KMS-11 (cell line): ENCODE measurements at regions not wholly inside any gene's neighbourhood (a gene's known extent, or its start where the extent isn't known, plus 50 kb on each side); places are given as distances from the start of the nearest gene placed in this dataset.

Source experiments
- H2AFZ ChIP-seq: fragments of 200-600 bp; sonication (generic); 2 replicates; pipeline ENCODE4 v1.6.1; 2016; ENCODE audit warnings: antibody characterized with exemption, mixed run types, low read depth
- H3K27ac ChIP-seq: fragments of 200-600 bp; sonication (generic); 2 replicates; pipeline ENCODE4 v1.6.1; 2016; ENCODE audit warnings: mild to moderate bottlenecking, mixed run types
- H3K27me3 ChIP-seq: fragments of 200-600 bp; sonication (generic); 2 replicates; pipeline ENCODE4 v1.6.1; 2017; ENCODE audit warnings: mild to moderate bottlenecking, low read depth, mixed run types, moderate library complexity; ENCODE audit not compliant: insufficient read depth
- H3K36me3 ChIP-seq: fragments of 200-600 bp; sonication (generic); 2 replicates; pipeline ENCODE4 v1.6.1; 2017; ENCODE audit warnings: mild to moderate bottlenecking, mixed run types; ENCODE audit not compliant: insufficient read depth
- H3K4me1 ChIP-seq: fragments of 200-600 bp; sonication (generic); 2 replicates; pipeline ENCODE4 v1.6.1; 2016; ENCODE audit warnings: mild to moderate bottlenecking, low read depth, mixed run types; ENCODE audit not compliant: poor library complexity, severe bottlenecking
- H3K4me2 ChIP-seq: fragments of 200-600 bp; sonication (generic); 2 replicates; pipeline ENCODE4 v1.7.0; 2016; ENCODE audit warnings: mild to moderate bottlenecking, mixed run types
- H3K4me3 ChIP-seq: fragments of 200-600 bp; sonication (generic); IDR thresholded peaks from 2 replicates; pipeline ENCODE4 v1.6.1; 2017; ENCODE audit warnings: low read depth, low read length, mixed read lengths; ENCODE audit not compliant: insufficient read depth
- H3K79me2 ChIP-seq: fragments of 200-600 bp; sonication (generic); 2 replicates; pipeline ENCODE4 v1.6.1; 2016; ENCODE audit warnings: low read depth, mixed run types; ENCODE audit not compliant: insufficient read depth
- H3K9ac ChIP-seq: fragments of 200-600 bp; sonication (generic); 2 replicates; pipeline ENCODE4 v1.6.1; 2016; ENCODE audit warnings: mild to moderate bottlenecking, mixed run types
- H4K20me1 ChIP-seq: fragments of 200-600 bp; sonication (generic); 2 replicates; pipeline ENCODE4 v1.6.1; 2016; ENCODE audit warnings: mild to moderate bottlenecking, mixed run types; ENCODE audit not compliant: insufficient read depth
- CTCF ChIP-seq: fragments of 200-600 bp; sonication (generic); conservative IDR thresholded peaks from 2 replicates; pipeline ENCODE4 v1.6.1; 2017; ENCODE audit warnings: low read depth, mild to moderate bottlenecking, antibody characterized with exemption, low read length, moderate library complexity, mixed read lengths

- no peak overlapping the region for H2AFZ ChIP-seq
- H3K79me2 ChIP-seq, result no peaks in the 10 kb centered on the region
- H3K4me3 ChIP-seq, result no peak overlapping the region
- TF ChIP-seq CTCF, result no peak
- no peaks in the 10 kb centered on the region for H4K20me1 ChIP-seq
- H3K4me2 ChIP-seq, result no peak overlapping the region
- no peak overlapping the region for H3K9ac ChIP-seq
- no peaks in the 10 kb centered on the region for H3K36me3 ChIP-seq
- no peaks in the 10 kb centered on the region for H3K4me1 ChIP-seq
- no peak overlapping the region for H3K27ac ChIP-seq
- no peaks in the 10 kb centered on the region for H3K27me3 ChIP-seq
Observed at GRCh38 chr13:109868578-109869311, 82.4 kb upstream of the IRS2 start.

DNA sequence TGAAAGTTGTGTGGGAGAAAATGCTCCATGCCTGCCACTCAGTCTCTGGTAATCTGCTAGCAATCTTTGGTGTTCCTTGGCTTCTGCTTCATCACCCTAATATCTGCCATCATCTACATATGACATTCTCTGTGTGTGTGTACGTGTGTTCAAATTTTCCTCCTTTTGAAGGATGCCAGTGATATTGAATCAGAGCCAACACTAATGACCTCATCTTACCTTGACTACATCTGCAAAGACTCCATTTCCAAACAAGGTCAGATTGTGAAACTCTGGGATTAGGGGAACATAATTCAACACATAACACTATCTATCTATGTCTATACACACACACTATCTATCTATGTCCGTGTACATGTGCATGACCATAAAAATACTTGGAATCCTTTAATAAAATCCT is 81.4 kb upstream of the IRS2 start:
- TF ChIP-seq CTCF, result no peak

GRCh38 chr13:109862627-109863026 is 76.2 kb upstream of the IRS2 start:
- no peaks in the 10 kb centered on the region for H3K27me3 ChIP-seq
- no peaks in the 10 kb centered on the region for H3K36me3 ChIP-seq
- H3K79me2 ChIP-seq, result no peaks in the 10 kb centered on the region
- H3K9ac ChIP-seq, result no peak overlapping the region
- no peak for TF ChIP-seq CTCF
- H4K20me1 ChIP-seq, result no peaks in the 10 kb centered on the region
- H3K4me2 ChIP-seq, result no peak overlapping the region
- H3K4me1 ChIP-seq, result no peaks in the 10 kb centered on the region
- no peak overlapping the region for H3K4me3 ChIP-seq
- no peak overlapping the region for H2AFZ ChIP-seq
- H3K27ac ChIP-seq, result no peak overlapping the region

More for the DNA sequence above, 81.4 kb upstream of the IRS2 start:
- Histone ChIP-seq H3K79me2 (no peaks in the 10 kb centered on the region), H3K9ac (no peak overlapping the region), H3K4me3 (no peak overlapping the region), H3K27me3 (no peaks in the 10 kb centered on the region), H3K36me3 (no peaks in the 10 kb centered on the region), H3K4me2 (no peak overlapping the region), H2AFZ (no peak overlapping the region), H3K27ac (no peak overlapping the region), H4K20me1 (no peaks in the 10 kb centered on the region), H3K4me1 (no peaks in the 10 kb centered on the region)

DNA sequence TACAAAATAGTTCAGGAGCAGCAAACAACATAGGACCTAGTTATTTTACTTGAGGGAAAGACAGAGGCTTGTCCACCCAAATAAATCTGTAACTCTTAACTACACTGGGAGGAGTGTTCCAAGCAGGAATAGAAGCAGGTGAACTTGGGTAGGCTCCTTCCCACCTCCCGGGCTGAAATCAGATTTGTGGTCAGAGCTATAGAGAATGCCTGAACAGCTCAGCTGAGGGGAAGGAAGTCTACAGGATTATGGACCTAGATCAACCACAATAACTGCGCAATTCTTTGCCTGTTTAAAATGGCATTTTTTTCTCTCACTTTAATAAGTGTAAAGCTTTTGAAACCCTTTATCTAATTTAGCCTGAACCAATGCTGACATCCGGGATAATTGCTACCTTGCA is 73.5 kb upstream of the IRS2 start:
- no peaks in the 10 kb centered on the region for H3K4me1 ChIP-seq
- no peaks in the 10 kb centered on the region for H3K27me3 ChIP-seq
- no peak overlapping the region for H3K4me3 ChIP-seq
- H3K27ac ChIP-seq, result no peak overlapping the region
- no peaks in the 10 kb centered on the region for H3K79me2 ChIP-seq
- H2AFZ ChIP-seq, result no peak overlapping the region
- no peak overlapping the region for H3K4me2 ChIP-seq
- no peak for TF ChIP-seq CTCF
- no peaks in the 10 kb centered on the region for H3K36me3 ChIP-seq
- H4K20me1 ChIP-seq, result no peaks in the 10 kb centered on the region
- no peak overlapping the region for H3K9ac ChIP-seq
